ENCODE measurements at regions not wholly inside any gene's neighbourhood (a gene's known extent, or its start where the extent isn't known, plus 50 kb on each side); places are given as distances from the start of the nearest gene placed in this dataset.

GRCh38 chr2:30355306-30355705 is 91.7 kb upstream of the LCLAT1 start:
- Histone ChIP-seq H3K4me3 (ENCODE audit: low read length in 2 of 2) (no peak overlapping the region), H3K36me3 (ENCODE audit: control insufficient read depth in 2 of 2, insufficient read depth in 2 of 2, low read length in 2 of 2) (no peaks in the 10 kb centered on the region), H3K27ac (ENCODE audit: low read depth in 2 of 2, low read length in 2 of 2) (no peak overlapping the region), H3K9ac (ENCODE audit: low read depth in 1 of 2, low read length in 2 of 2) (no peak overlapping the region), H3K9me3 (ENCODE audit: control insufficient read depth in 2 of 2, low read length in 2 of 2) (no peaks in the 10 kb centered on the region), H3K4me1 (ENCODE audit: control insufficient read depth in 2 of 2, insufficient read depth in 2 of 2, low read length in 2 of 2) (no peaks in the 10 kb centered on the region), H3K27me3 (ENCODE audit: control insufficient read depth in 2 of 2, insufficient read depth in 2 of 2, low read length in 2 of 2) (no peaks in the 10 kb centered on the region)

GRCh38 chr2:30356071-30356470 is 91.0 kb upstream of the LCLAT1 start:
- H3K4me3 ChIP-seq (ENCODE audit: low read length in 2 of 2), result no peak overlapping the region
- no peak overlapping the region for H3K27ac ChIP-seq (ENCODE audit: low read depth in 2 of 2, low read length in 2 of 2)
- H3K4me1 ChIP-seq (ENCODE audit: control insufficient read depth in 2 of 2, insufficient read depth in 2 of 2, low read length in 2 of 2), result no peaks in the 10 kb centered on the region
- no peaks in the 10 kb centered on the region for H3K9me3 ChIP-seq (ENCODE audit: control insufficient read depth in 2 of 2, low read length in 2 of 2)
- no peaks in the 10 kb centered on the region for H3K27me3 ChIP-seq (ENCODE audit: control insufficient read depth in 2 of 2, insufficient read depth in 2 of 2, low read length in 2 of 2)
- no peaks in the 10 kb centered on the region for H3K36me3 ChIP-seq (ENCODE audit: control insufficient read depth in 2 of 2, insufficient read depth in 2 of 2, low read length in 2 of 2)
- no peak overlapping the region for H3K9ac ChIP-seq (ENCODE audit: low read depth in 1 of 2, low read length in 2 of 2)

DNA sequence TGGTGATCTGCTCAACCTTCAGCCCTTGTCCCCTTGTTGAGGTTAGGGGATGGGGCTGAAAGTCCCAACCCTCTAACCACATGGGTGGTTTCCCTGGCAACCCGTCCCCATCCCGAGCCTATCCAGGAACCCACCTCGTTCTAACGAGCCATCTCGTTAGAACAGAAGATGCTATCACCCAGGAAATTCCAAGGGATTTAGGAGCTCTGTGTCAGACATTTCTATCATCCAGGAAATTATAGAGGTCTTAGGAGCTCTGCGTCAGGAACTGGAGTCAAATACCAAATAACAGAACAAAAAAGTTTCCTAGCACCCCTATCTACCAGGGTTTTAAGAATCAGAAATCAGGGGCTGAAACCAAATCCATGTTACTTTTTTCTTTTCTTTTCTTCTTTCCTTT is 90.3 kb upstream of the LCLAT1 start:
- Histone ChIP-seq H3K36me3 (ENCODE audit: control insufficient read depth in 2 of 2, insufficient read depth in 2 of 2, low read length in 2 of 2) (no peaks in the 10 kb centered on the region), H3K27me3 (ENCODE audit: control insufficient read depth in 2 of 2, insufficient read depth in 2 of 2, low read length in 2 of 2) (no peaks in the 10 kb centered on the region), H3K4me3 (ENCODE audit: low read length in 2 of 2) (no peak overlapping the region), H3K27ac (ENCODE audit: low read depth in 2 of 2, low read length in 2 of 2) (no peak overlapping the region), H3K9ac (ENCODE audit: low read depth in 1 of 2, low read length in 2 of 2) (no peak overlapping the region), H3K9me3 (ENCODE audit: control insufficient read depth in 2 of 2, low read length in 2 of 2) (no peaks in the 10 kb centered on the region), H3K4me1 (ENCODE audit: control insufficient read depth in 2 of 2, insufficient read depth in 2 of 2, low read length in 2 of 2) (no peaks in the 10 kb centered on the region)

- Histone ChIP-seq H3K9ac (ENCODE audit: low read depth in 1 of 2, low read length in 2 of 2) (no peak overlapping the region), H3K4me1 (ENCODE audit: control insufficient read depth in 2 of 2, insufficient read depth in 2 of 2, low read length in 2 of 2) (no peaks in the 10 kb centered on the region), H3K27me3 (ENCODE audit: control insufficient read depth in 2 of 2, insufficient read depth in 2 of 2, low read length in 2 of 2) (no peaks in the 10 kb centered on the region), H3K36me3 (ENCODE audit: control insufficient read depth in 2 of 2, insufficient read depth in 2 of 2, low read length in 2 of 2) (no peaks in the 10 kb centered on the region), H3K27ac (ENCODE audit: low read depth in 2 of 2, low read length in 2 of 2) (no peak overlapping the region), H3K4me3 (ENCODE audit: low read length in 2 of 2) (no peak overlapping the region), H3K9me3 (ENCODE audit: control insufficient read depth in 2 of 2, low read length in 2 of 2) (no peaks in the 10 kb centered on the region)
These were observed 88.7 kb upstream of the LCLAT1 start for GRCh38 chr2:30358351-30358750.

GRCh38 chr2:30358842-30359241 is 88.2 kb upstream of the LCLAT1 start:
- Histone ChIP-seq H3K9ac (ENCODE audit: low read depth in 1 of 2, low read length in 2 of 2) (no peak overlapping the region), H3K27me3 (ENCODE audit: control insufficient read depth in 2 of 2, insufficient read depth in 2 of 2, low read length in 2 of 2) (no peaks in the 10 kb centered on the region), H3K4me1 (ENCODE audit: control insufficient read depth in 2 of 2, insufficient read depth in 2 of 2, low read length in 2 of 2) (no peaks in the 10 kb centered on the region), H3K9me3 (ENCODE audit: control insufficient read depth in 2 of 2, low read length in 2 of 2) (no peaks in the 10 kb centered on the region), H3K27ac (ENCODE audit: low read depth in 2 of 2, low read length in 2 of 2) (no peak overlapping the region), H3K4me3 (ENCODE audit: low read length in 2 of 2) (no peak overlapping the region), H3K36me3 (ENCODE audit: control insufficient read depth in 2 of 2, insufficient read depth in 2 of 2, low read length in 2 of 2) (no peaks in the 10 kb centered on the region)

- Histone ChIP-seq H3K36me3 (ENCODE audit: control insufficient read depth in 2 of 2, insufficient read depth in 2 of 2, low read length in 2 of 2) (no peaks in the 10 kb centered on the region), H3K9me3 (ENCODE audit: control insufficient read depth in 2 of 2, low read length in 2 of 2) (no peaks in the 10 kb centered on the region), H3K27ac (ENCODE audit: low read depth in 2 of 2, low read length in 2 of 2) (no peak overlapping the region), H3K9ac (ENCODE audit: low read depth in 1 of 2, low read length in 2 of 2) (no peak overlapping the region), H3K27me3 (ENCODE audit: control insufficient read depth in 2 of 2, insufficient read depth in 2 of 2, low read length in 2 of 2) (no peaks in the 10 kb centered on the region), H3K4me1 (ENCODE audit: control insufficient read depth in 2 of 2, insufficient read depth in 2 of 2, low read length in 2 of 2) (no peaks in the 10 kb centered on the region), H3K4me3 (ENCODE audit: low read length in 2 of 2) (no peak overlapping the region)
These were observed 87.3 kb upstream of the LCLAT1 start for GRCh38 chr2:30359644-30360167.

DNA sequence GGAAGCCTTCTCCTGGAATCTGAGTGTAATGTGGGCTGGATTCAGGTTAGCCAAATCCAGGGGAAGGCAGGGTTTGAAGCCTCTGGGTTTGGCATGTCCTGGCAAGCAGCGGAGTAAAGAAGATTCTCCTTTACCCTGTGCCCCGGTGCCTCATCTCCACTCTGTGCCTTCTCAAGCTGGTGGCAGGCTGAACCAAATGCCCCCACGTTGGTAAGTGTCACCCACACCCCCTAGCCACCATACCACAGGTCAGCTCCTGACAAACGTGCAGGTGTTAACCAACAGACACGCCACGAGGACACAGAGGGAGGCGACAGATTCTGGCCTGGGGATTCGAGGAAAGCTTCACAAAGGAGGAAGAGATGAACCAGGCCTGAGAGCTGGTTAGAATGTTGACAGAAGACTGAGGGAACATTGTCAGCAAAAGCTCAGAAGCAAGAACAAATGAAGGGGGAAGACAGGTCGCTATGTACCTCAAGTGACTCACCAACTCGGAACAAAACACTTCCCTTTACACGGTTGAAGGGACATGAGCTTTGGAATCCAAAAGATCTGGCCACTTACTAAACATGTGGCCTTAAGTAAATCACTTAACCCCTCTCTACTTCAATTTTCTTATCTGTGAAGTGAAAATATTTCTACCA is 85.2 kb upstream of the LCLAT1 start:
- Histone ChIP-seq H3K27ac (ENCODE audit: low read depth in 2 of 2, low read length in 2 of 2) (no peak overlapping the region), H3K36me3 (ENCODE audit: control insufficient read depth in 2 of 2, insufficient read depth in 2 of 2, low read length in 2 of 2) (no peaks in the 10 kb centered on the region), H3K4me1 (ENCODE audit: control insufficient read depth in 2 of 2, insufficient read depth in 2 of 2, low read length in 2 of 2) (no peaks in the 10 kb centered on the region), H3K27me3 (ENCODE audit: control insufficient read depth in 2 of 2, insufficient read depth in 2 of 2, low read length in 2 of 2) (no peaks in the 10 kb centered on the region), H3K4me3 (ENCODE audit: low read length in 2 of 2) (no peak overlapping the region), H3K9ac (ENCODE audit: low read depth in 1 of 2, low read length in 2 of 2) (no peak overlapping the region), H3K9me3 (ENCODE audit: control insufficient read depth in 2 of 2, low read length in 2 of 2) (no peaks in the 10 kb centered on the region)

GRCh38 chr2:30362468-30363081 is 84.5 kb upstream of the LCLAT1 start:
- no peaks in the 10 kb centered on the region for H3K9me3 ChIP-seq (ENCODE audit: control insufficient read depth in 2 of 2, low read length in 2 of 2)
- H3K4me1 ChIP-seq (ENCODE audit: control insufficient read depth in 2 of 2, insufficient read depth in 2 of 2, low read length in 2 of 2), result no peaks in the 10 kb centered on the region
- no peaks in the 10 kb centered on the region for H3K27me3 ChIP-seq (ENCODE audit: control insufficient read depth in 2 of 2, insufficient read depth in 2 of 2, low read length in 2 of 2)
- H3K4me3 ChIP-seq (ENCODE audit: low read length in 2 of 2), result no peak overlapping the region
- H3K9ac ChIP-seq (ENCODE audit: low read depth in 1 of 2, low read length in 2 of 2), result no peak overlapping the region
- H3K27ac ChIP-seq (ENCODE audit: low read depth in 2 of 2, low read length in 2 of 2), result no peak overlapping the region
- no peaks in the 10 kb centered on the region for H3K36me3 ChIP-seq (ENCODE audit: control insufficient read depth in 2 of 2, insufficient read depth in 2 of 2, low read length in 2 of 2)

GRCh38 chr2:30363406-30363805 is 83.6 kb upstream of the LCLAT1 start:
- H3K4me3 ChIP-seq (ENCODE audit: low read length in 2 of 2), result no peak overlapping the region
- no peak overlapping the region for H3K9ac ChIP-seq (ENCODE audit: low read depth in 1 of 2, low read length in 2 of 2)
- no peaks in the 10 kb centered on the region for H3K27me3 ChIP-seq (ENCODE audit: control insufficient read depth in 2 of 2, insufficient read depth in 2 of 2, low read length in 2 of 2)
- H3K9me3 ChIP-seq (ENCODE audit: control insufficient read depth in 2 of 2, low read length in 2 of 2), result no peaks in the 10 kb centered on the region
- H3K36me3 ChIP-seq (ENCODE audit: control insufficient read depth in 2 of 2, insufficient read depth in 2 of 2, low read length in 2 of 2), result no peaks in the 10 kb centered on the region
- no peak overlapping the region for H3K27ac ChIP-seq (ENCODE audit: low read depth in 2 of 2, low read length in 2 of 2)
- H3K4me1 ChIP-seq (ENCODE audit: control insufficient read depth in 2 of 2, insufficient read depth in 2 of 2, low read length in 2 of 2), result no peaks in the 10 kb centered on the region

- Histone ChIP-seq H3K27me3 (ENCODE audit: control insufficient read depth in 2 of 2, insufficient read depth in 2 of 2, low read length in 2 of 2) (no peaks in the 10 kb centered on the region), H3K36me3 (ENCODE audit: control insufficient read depth in 2 of 2, insufficient read depth in 2 of 2, low read length in 2 of 2) (no peaks in the 10 kb centered on the region), H3K4me1 (ENCODE audit: control insufficient read depth in 2 of 2, insufficient read depth in 2 of 2, low read length in 2 of 2) (no peaks in the 10 kb centered on the region), H3K9me3 (ENCODE audit: control insufficient read depth in 2 of 2, low read length in 2 of 2) (no peaks in the 10 kb centered on the region), H3K27ac (ENCODE audit: low read depth in 2 of 2, low read length in 2 of 2) (no peak overlapping the region), H3K9ac (ENCODE audit: low read depth in 1 of 2, low read length in 2 of 2) (no peak overlapping the region), H3K4me3 (ENCODE audit: low read length in 2 of 2) (no peak overlapping the region)
These were observed 81.8 kb upstream of the LCLAT1 start for GRCh38 chr2:30365201-30365600.

Data from mucosa of rectum (tissue), 2 donors.